HepG2 (cell line): ENCODE measurements at regions not wholly inside any gene's neighbourhood (a gene's known extent, or its start where the extent isn't known, plus 50 kb on each side); places are given as distances from the start of the nearest gene placed in this dataset.

Experiments
- ATAC-seq: fragments of 200-7000 bp; cut with Tn5 transposase; 3 replicates; pipeline ENCODE4 v1.9.1; 2020; ENCODE audit warnings: mild to moderate bottlenecking, moderate library complexity
- BruUV-seq: library from RNA; stranded (reverse); fragments of 400-500 nt; replicated peaks from 2 replicates; lab custom pipeline; 2021; lab: Mats Ljungman, UMichigan
- CTCF ChIA-PET: fragments of 300-600 bp; formaldehyde crosslinking; extraction: SDS; loops from one replicate; lab custom pipeline; 2021; ENCODE audit warnings: low total read pairs, inconsistent platforms, low intra/inter-chr PET ratio; lab: Yijun Ruan, JAX
- POLR2A ChIA-PET: fragments of 350-600 bp; sonication (Branson Sonifier 250); formaldehyde crosslinking; loops from one replicate; lab custom pipeline; 2020; ENCODE audit warnings: antibody characterized with exemption, inconsistent platforms; lab: Yijun Ruan, JAX
- DNase-seq: peaks from one replicate; pipeline ENCODE4 v3.0.0-alpha.2; 2015; ENCODE audit warnings: low spot score
- FAIRE-seq: peaks from 3 replicates; lab custom pipeline; 2011; peaks lifted over from hg19 to GRCh38; lab: Jason Lieb, UNC
- H2AFZ ChIP-seq: one replicate; pipeline ENCODE4 v1.6.1; 2011; ENCODE audit warnings: low read length, inconsistent platforms
- H3K27ac ChIP-seq: fragments of 300-600 bp; 3 replicates; pipeline ENCODE4 v1.8.0; 2011; ENCODE audit warnings: mixed run types, mild to moderate bottlenecking, mixed read lengths, low read length, inconsistent platforms; ENCODE audit not compliant: insufficient read depth; ENCODE audit errors: extremely low read length
- H3K27me3 ChIP-seq, 2 experiments: fragments of 200-600 bp in 1 of 2; 2 replicates in 1 of 2; 3 replicates in 1 of 2; pipeline versions ENCODE4 v1.6.0 to v1.8.0; 2011; ENCODE audit warnings: low read length in 2 of 2, mild to moderate bottlenecking in 2 of 2, moderate library complexity in 2 of 2, inconsistent platforms in 1 of 2; ENCODE audit not compliant: insufficient read depth in 2 of 2, control insufficient read depth in 1 of 2
- H3K36me3 ChIP-seq, 2 experiments: fragments of 200-600 bp in 1 of 2; replicated peaks in 1 of 2; 2 replicates in 1 of 2; 3 replicates in 1 of 2; pipeline versions ENCODE4 v1.5.1 to v1.8.0; 2011; ENCODE audit warnings: low read length in 2 of 2, inconsistent platforms in 1 of 2; ENCODE audit not compliant: insufficient read depth in 2 of 2, control insufficient read depth in 1 of 2
- H3K4me1 ChIP-seq: 2 replicates; pipeline ENCODE4 v1.5.1; 2012; ENCODE audit warnings: low read length, inconsistent platforms; ENCODE audit not compliant: insufficient read depth
- H3K4me2 ChIP-seq: 2 replicates; pipeline ENCODE4 v1.6.0; 2011; ENCODE audit warnings: low read depth, low read length, inconsistent platforms
- H3K4me3 ChIP-seq, 3 experiments: fragments of 200-600 bp in 1 of 3; sonication (generic), shearing (Covaris generic) in 1 of 3; replicated peaks in 1 of 3; 2 replicates each; pipeline ENCODE4 v1.5.1; 2011 to 2016; ENCODE audit warnings: low read length in 3 of 3, inconsistent platforms in 2 of 3, low read depth in 2 of 3, mild to moderate bottlenecking in 2 of 3, control low read depth in 1 of 3, mixed read lengths in 1 of 3; ENCODE audit not compliant: insufficient read depth in 1 of 3
- H3K79me2 ChIP-seq: one replicate; pipeline ENCODE4 v1.6.1; 2011; ENCODE audit warnings: low read length, inconsistent platforms; ENCODE audit not compliant: insufficient read depth
- H3K9ac ChIP-seq: 2 replicates; pipeline ENCODE4 v1.6.0; 2011; ENCODE audit warnings: mild to moderate bottlenecking, low read depth, low read length, inconsistent platforms; ENCODE audit not compliant: insufficient read depth
- H3K9me3 ChIP-seq: 2 replicates; pipeline ENCODE4 v1.5.1; 2012; ENCODE audit warnings: mild to moderate bottlenecking, low read length
- H4K20me1 ChIP-seq: 2 replicates; pipeline ENCODE4 v1.6.0; 2011; ENCODE audit warnings: inconsistent platforms, mild to moderate bottlenecking, low read length, moderate library complexity; ENCODE audit not compliant: insufficient read depth
- ATF7-NPFF ChIP-seq: sonication (generic); formaldehyde crosslinking; IDR thresholded peaks from 2 replicates; pipeline ENCODE4 v1.8.1; 2023; ENCODE audit warnings: mild to moderate bottlenecking, low read depth, missing genetic modification reagents, moderate library complexity
- ESRRA ChIP-seq: sonication (generic); formaldehyde crosslinking; IDR thresholded peaks from 2 replicates; pipeline ENCODE4 v1.5.1; 2020; ENCODE audit warnings: mild to moderate bottlenecking, low read depth, missing genetic modification reagents
- GZF1 ChIP-seq: sonication (generic); formaldehyde crosslinking; IDR thresholded peaks from 2 replicates; pipeline ENCODE4 v1.5.1; 2020; ENCODE audit warnings: mild to moderate bottlenecking, missing genetic modification reagents
- JDP2 ChIP-seq: sonication (generic); formaldehyde crosslinking; IDR thresholded peaks from 2 replicates; pipeline ENCODE4 v1.8.1; 2022; ENCODE audit warnings: missing genetic modification reagents, borderline replicate concordance
- KLF12 ChIP-seq: sonication (generic); formaldehyde crosslinking; IDR thresholded peaks from 2 replicates; pipeline ENCODE4 v1.4.0; 2020; ENCODE audit warnings: missing genetic modification reagents, borderline replicate concordance
- MTF1 ChIP-seq: sonication (generic); formaldehyde crosslinking; IDR thresholded peaks from 2 replicates; pipeline ENCODE4 v1.5.0; 2020; ENCODE audit warnings: missing genetic modification reagents
- NR2F1 ChIP-seq, 2 experiments: fragments of 450-650 bp in 1 of 2; formaldehyde crosslinking in 1 of 2; IDR thresholded peaks; 2 replicates each; pipeline versions ENCODE4 v1.5.0 to v1.6.1; 2016 to 2020; ENCODE audit warnings: mild to moderate bottlenecking in 1 of 2, missing compliant biosample characterization in 1 of 2, missing genetic modification reagents in 1 of 2, moderate library complexity in 1 of 2
- POGZ ChIP-seq: sonication (generic); formaldehyde crosslinking; IDR thresholded peaks from 2 replicates; pipeline ENCODE4 v1.4.0; 2020; ENCODE audit warnings: mild to moderate bottlenecking, missing genetic modification reagents
- RAD51 ChIP-seq: fragments of 450-650 bp; IDR thresholded peaks from 2 replicates; pipeline ENCODE4 v1.6.1; 2016; ENCODE audit warnings: borderline replicate concordance
- RFX1 ChIP-seq: fragments of 450-650 bp; IDR thresholded peaks from 2 replicates; pipeline ENCODE4 v1.6.1; 2017
- ZNF44 ChIP-seq: sonication (generic); formaldehyde crosslinking; IDR thresholded peaks from 2 replicates; pipeline ENCODE4 v1.5.1; 2020; ENCODE audit warnings: mild to moderate bottlenecking, missing genetic modification reagents
- ZNF678 ChIP-seq: sonication (generic); formaldehyde crosslinking; IDR thresholded peaks from 2 replicates; pipeline ENCODE4 v1.4.0; 2020; ENCODE audit warnings: mild to moderate bottlenecking, missing genetic modification reagents
- ZNF878 ChIP-seq: sonication (generic); formaldehyde crosslinking; IDR thresholded peaks from 2 replicates; pipeline ENCODE4 v1.8.1; 2023; ENCODE audit warnings: mild to moderate bottlenecking, missing genetic modification reagents, moderate library complexity
- in situ Hi-C: cut with HindIII; loops from 2 replicates; pipeline ENCODE4 v1.10.0; 2017; ENCODE audit warnings: low pct_unique_long_range_greater_than_20kb; ENCODE audit not compliant: extremely low pct_ligation_motif_present
- intact Hi-C: fragments of 100-400 bp; cut with micrococcal nuclease; formaldehyde crosslinking; loops from one replicate; pipeline ENCODE4 v1.10.0; 2022; ENCODE audit not compliant: unreplicated experiment
- TF ChIP-seq, protein P1 (sequence below): IDR thresholded peaks from 2 replicates; pipeline ENCODE4 v1.6.1; 2016; ENCODE audit warnings: low read depth, missing genetic modification reagents, missing compliant biosample characterization
- TF ChIP-seq, protein P2 (sequence below): sonication (generic); formaldehyde crosslinking; IDR thresholded peaks from 2 replicates; pipeline ENCODE4 v1.5.0; 2020; ENCODE audit warnings: mild to moderate bottlenecking, missing genetic modification reagents, borderline replicate concordance
- TF ChIP-seq, protein P3 (sequence below): IDR thresholded peaks from 2 replicates; pipeline ENCODE4 v1.6.1; 2016

GRCh38 chr5:74098941-74099340 lies 472.9 kb downstream of the ARHGEF28 start (continued):
- TF ChIP-seq, protein P1, sequence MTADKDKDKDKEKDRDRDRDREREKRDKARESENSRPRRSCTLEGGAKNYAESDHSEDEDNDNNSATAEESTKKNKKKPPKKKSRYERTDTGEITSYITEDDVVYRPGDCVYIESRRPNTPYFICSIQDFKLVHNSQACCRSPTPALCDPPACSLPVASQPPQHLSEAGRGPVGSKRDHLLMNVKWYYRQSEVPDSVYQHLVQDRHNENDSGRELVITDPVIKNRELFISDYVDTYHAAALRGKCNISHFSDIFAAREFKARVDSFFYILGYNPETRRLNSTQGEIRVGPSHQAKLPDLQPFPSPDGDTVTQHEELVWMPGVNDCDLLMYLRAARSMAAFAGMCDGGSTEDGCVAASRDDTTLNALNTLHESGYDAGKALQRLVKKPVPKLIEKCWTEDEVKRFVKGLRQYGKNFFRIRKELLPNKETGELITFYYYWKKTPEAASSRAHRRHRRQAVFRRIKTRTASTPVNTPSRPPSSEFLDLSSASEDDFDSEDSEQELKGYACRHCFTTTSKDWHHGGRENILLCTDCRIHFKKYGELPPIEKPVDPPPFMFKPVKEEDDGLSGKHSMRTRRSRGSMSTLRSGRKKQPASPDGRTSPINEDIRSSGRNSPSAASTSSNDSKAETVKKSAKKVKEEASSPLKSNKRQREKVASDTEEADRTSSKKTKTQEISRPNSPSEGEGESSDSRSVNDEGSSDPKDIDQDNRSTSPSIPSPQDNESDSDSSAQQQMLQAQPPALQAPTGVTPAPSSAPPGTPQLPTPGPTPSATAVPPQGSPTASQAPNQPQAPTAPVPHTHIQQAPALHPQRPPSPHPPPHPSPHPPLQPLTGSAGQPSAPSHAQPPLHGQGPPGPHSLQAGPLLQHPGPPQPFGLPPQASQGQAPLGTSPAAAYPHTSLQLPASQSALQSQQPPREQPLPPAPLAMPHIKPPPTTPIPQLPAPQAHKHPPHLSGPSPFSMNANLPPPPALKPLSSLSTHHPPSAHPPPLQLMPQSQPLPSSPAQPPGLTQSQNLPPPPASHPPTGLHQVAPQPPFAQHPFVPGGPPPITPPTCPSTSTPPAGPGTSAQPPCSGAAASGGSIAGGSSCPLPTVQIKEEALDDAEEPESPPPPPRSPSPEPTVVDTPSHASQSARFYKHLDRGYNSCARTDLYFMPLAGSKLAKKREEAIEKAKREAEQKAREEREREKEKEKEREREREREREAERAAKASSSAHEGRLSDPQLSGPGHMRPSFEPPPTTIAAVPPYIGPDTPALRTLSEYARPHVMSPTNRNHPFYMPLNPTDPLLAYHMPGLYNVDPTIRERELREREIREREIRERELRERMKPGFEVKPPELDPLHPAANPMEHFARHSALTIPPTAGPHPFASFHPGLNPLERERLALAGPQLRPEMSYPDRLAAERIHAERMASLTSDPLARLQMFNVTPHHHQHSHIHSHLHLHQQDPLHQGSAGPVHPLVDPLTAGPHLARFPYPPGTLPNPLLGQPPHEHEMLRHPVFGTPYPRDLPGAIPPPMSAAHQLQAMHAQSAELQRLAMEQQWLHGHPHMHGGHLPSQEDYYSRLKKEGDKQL (CRISPR knock-in tag): no peak
- no peak for TF ChIP-seq RAD51
- TF ChIP-seq, protein P2, sequence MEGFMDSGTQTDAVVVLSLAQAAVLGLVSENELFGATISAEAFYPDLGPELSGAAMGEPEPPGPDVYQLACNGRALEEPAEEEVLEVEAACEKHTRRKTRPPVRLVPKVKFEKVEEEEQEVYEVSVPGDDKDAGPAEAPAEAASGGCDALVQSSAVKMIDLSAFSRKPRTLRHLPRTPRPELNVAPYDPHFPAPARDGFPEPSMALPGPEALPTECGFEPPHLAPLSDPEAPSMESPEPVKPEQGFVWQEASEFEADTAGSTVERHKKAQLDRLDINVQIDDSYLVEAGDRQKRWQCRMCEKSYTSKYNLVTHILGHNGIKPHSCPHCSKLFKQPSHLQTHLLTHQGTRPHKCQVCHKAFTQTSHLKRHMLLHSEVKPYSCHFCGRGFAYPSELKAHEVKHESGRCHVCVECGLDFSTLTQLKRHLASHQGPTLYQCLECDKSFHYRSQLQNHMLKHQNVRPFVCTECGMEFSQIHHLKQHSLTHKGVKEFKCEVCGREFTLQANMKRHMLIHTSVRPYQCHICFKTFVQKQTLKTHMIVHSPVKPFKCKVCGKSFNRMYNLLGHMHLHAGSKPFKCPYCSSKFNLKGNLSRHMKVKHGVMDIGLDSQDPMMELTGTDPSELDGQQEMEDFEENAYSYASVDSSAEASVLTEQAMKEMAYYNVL: no peak
- TF ChIP-seq, all 625 proteins: peak for 0

DNA sequence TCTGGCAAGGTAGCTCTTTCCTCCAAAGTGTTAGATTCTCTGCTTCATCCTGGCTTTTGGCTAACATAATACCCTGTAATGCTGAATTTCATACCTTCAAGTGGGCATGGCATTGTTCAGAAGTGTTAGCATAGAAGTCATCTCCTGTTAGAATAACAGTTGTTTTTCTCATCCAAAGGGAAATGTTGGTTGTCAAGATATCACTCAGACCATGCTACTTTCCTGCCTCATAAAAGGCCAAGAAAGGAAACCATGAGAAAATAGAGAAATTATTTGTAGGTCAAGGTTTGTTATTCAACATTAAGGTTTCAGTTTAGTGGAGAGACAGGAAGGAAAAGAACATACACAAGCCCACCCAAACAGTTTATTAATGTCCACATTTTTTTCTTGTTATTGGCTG lies 472.5 kb downstream of the ARHGEF28 start:
- ATAC-seq: no peak
- no peak overlapping the region for H3K4me3 ChIP-seq
- no peak for TF ChIP-seq ZNF878
- TF ChIP-seq ZNF44: no peak
- TF ChIP-seq JDP2 (CRISPR knock-in tag): no peak
- no peak for TF ChIP-seq RFX1
- no peak for TF ChIP-seq ESRRA
- TF ChIP-seq ZNF678 (CRISPR knock-in tag): no peak
- TF ChIP-seq, protein P3, sequence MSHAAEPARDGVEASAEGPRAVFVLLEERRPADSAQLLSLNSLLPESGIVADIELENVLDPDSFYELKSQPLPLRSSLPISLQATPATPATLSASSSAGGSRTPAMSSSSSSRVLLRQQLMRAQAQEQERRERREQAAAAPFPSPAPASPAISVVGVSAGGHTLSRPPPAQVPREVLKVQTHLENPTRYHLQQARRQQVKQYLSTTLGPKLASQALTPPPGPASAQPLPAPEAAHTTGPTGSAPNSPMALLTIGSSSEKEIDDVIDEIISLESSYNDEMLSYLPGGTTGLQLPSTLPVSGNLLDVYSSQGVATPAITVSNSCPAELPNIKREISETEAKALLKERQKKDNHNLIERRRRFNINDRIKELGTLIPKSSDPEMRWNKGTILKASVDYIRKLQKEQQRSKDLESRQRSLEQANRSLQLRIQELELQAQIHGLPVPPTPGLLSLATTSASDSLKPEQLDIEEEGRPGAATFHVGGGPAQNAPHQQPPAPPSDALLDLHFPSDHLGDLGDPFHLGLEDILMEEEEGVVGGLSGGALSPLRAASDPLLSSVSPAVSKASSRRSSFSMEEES (CRISPR knock-in tag): no peak
- no peak for TF ChIP-seq NR2F1 (CRISPR knock-in tag; IDR thresholded peaks at IDR 0.05)
- no peak for TF ChIP-seq KLF12 (CRISPR knock-in tag)
- no peak for TF ChIP-seq ATF7-NPFF
- TF ChIP-seq MTF1 (CRISPR knock-in tag): no peak
- no peak for TF ChIP-seq GZF1
- TF ChIP-seq POGZ (CRISPR knock-in tag): no peak
- H3K27me3 ChIP-seq: 0 out of 5 replicates have a peak, but pooled peaks cover 0 to 1% of the 10 kb centered on the region in 2 experiments
- in situ Hi-C loops (no loop called here), intact Hi-C loops (no loop called here)
- no peak for FAIRE-seq
- no peaks in the 10 kb centered on the region for H3K79me2 ChIP-seq
- ChIA-PET POLR2A (no interaction called here), CTCF (no interaction called here)
- no peaks in the 10 kb centered on the region for H3K36me3 ChIP-seq
- H3K9ac ChIP-seq: no peak overlapping the region
- no peaks in the 10 kb centered on the region for H3K4me1 ChIP-seq
- no peak overlapping the region for H3K4me2 ChIP-seq
- H3K9me3 ChIP-seq: 0 out of 2 replicates have a peak, but pooled peaks cover 7% of the 10 kb centered on the region
- H2AFZ ChIP-seq: no peak overlapping the region
- no peaks in the 10 kb centered on the region for H4K20me1 ChIP-seq
- BruUV-seq: no TSS peak
- no peak overlapping the region for H3K27ac ChIP-seq
- no peak for DNase-seq
